GM12878 (cell line): ENCODE measurements at regions not wholly inside any gene's neighbourhood (a gene's known extent, or its start where the extent isn't known, plus 50 kb on each side); places are given as distances from the start of the nearest gene placed in this dataset.

Source experiments
- ATAC-seq: fragments of 200-7000 bp; cut with Tn5 transposase; 3 replicates; pipeline ENCODE4 v1.9.1; 2020; ENCODE audit warnings: mild to moderate bottlenecking, moderate library complexity
- BruUV-seq: library from RNA; stranded (reverse); fragments of 400-500 nt; replicated peaks from 2 replicates; lab custom pipeline; 2021; lab: Mats Ljungman, UMichigan
- CTCF ChIA-PET: fragments of 300-600 bp; sonication (Branson Sonifier 250); formaldehyde crosslinking; extraction: SDS; loops from one replicate; lab custom pipeline; 2021; ENCODE audit warnings: inconsistent platforms; lab: Yijun Ruan, JAX
- POLR2A ChIA-PET: fragments of 350-600 bp; formaldehyde crosslinking; extraction: SDS; loops from one replicate; lab custom pipeline; 2021; ENCODE audit warnings: inconsistent platforms; lab: Charles Lee
- RAD21 ChIA-PET: fragments of 300-600 bp; sonication (Branson Sonifier 250); formaldehyde crosslinking; loops from one replicate; lab custom pipeline; 2023; ENCODE audit warnings: antibody characterized with exemption; ENCODE audit not compliant: unreplicated experiment; lab: Charles Lee
- SMC1A ChIA-PET: fragments of 300-600 bp; sonication (Branson Sonifier 250); formaldehyde crosslinking; loops from one replicate; lab custom pipeline; 2023; ENCODE audit not compliant: unreplicated experiment, uncharacterized antibody; lab: Charles Lee
- DNase-seq: peaks from one replicate; pipeline ENCODE4 v3.0.0-alpha.2; 2011; ENCODE audit warnings: low read depth, low spot score
- FAIRE-seq: peaks from 3 replicates; lab custom pipeline; 2011; peaks lifted over from hg19 to GRCh38; lab: Jason Lieb, UNC
- H2AFZ ChIP-seq: 2 replicates; pipeline ENCODE4 v1.6.0; 2011; ENCODE audit warnings: low read depth, low read length, control low read depth; ENCODE audit not compliant: control insufficient read depth
- H3K27ac ChIP-seq: 2 replicates; pipeline ENCODE4 v1.5.1; 2011; ENCODE audit warnings: control low read depth; ENCODE audit not compliant: control insufficient read depth, insufficient read depth
- H3K27me3 ChIP-seq, 2 experiments: replicated peaks in 1 of 2; 2 replicates each; pipeline versions ENCODE4 v1.6.0 to v1.6.1; 2011; ENCODE audit warnings: low read length in 1 of 2; ENCODE audit not compliant: control insufficient read depth in 2 of 2, insufficient read depth in 2 of 2
- H3K36me3 ChIP-seq, 2 experiments: 2 replicates each; pipeline ENCODE4 v1.5.1; 2011; ENCODE audit warnings: low read length in 1 of 2; ENCODE audit not compliant: control insufficient read depth in 2 of 2, insufficient read depth in 2 of 2
- H3K4me1 ChIP-seq: 2 replicates; pipeline ENCODE4 v1.6.1; 2011; ENCODE audit warnings: mild to moderate bottlenecking, low read length, moderate library complexity, mixed read lengths; ENCODE audit not compliant: control insufficient read depth, insufficient read depth
- H3K4me2 ChIP-seq: 2 replicates; pipeline ENCODE4 v1.6.0; 2011; ENCODE audit warnings: control low read depth; ENCODE audit not compliant: control insufficient read depth, insufficient read depth
- H3K4me3 ChIP-seq: fragments of 200-600 bp; sonication (generic); 2 replicates; pipeline ENCODE4 v1.5.1; 2016
- H3K79me2 ChIP-seq: 2 replicates; pipeline ENCODE4 v1.6.0; 2011; ENCODE audit warnings: low read length; ENCODE audit not compliant: control insufficient read depth, insufficient read depth
- H3K9ac ChIP-seq: 2 replicates; pipeline ENCODE4 v1.8.0; 2011; ENCODE audit warnings: low read length, control low read depth, mixed read lengths; ENCODE audit not compliant: control insufficient read depth, insufficient read depth
- H3K9me3 ChIP-seq: replicated peaks from 3 replicates; pipeline ENCODE4 v1.5.1; 2011; ENCODE audit warnings: mild to moderate bottlenecking, low read length; ENCODE audit not compliant: control insufficient read depth, insufficient read depth
- H4K20me1 ChIP-seq: 2 replicates; pipeline ENCODE4 v1.6.0; 2011; ENCODE audit not compliant: control insufficient read depth, insufficient read depth
- BHLHE40 ChIP-seq, 2 experiments: fragments of 450-650 bp in 1 of 2; IDR thresholded peaks; 2 replicates each; pipeline ENCODE4 v1.6.1; 2011 to 2017; ENCODE audit warnings: low read depth in 2 of 2, borderline replicate concordance in 1 of 2, improper control_type of control experiment in 1 of 2, low read length in 1 of 2, mild to moderate bottlenecking in 1 of 2
- BMI1 ChIP-seq: fragments of 450-650 bp; IDR thresholded peaks from 2 replicates; pipeline ENCODE4 v1.6.1; 2016; ENCODE audit warnings: mild to moderate bottlenecking, moderate library complexity, borderline replicate concordance
- CBX3 ChIP-seq: fragments of 200-600 bp; sonication (generic); IDR thresholded peaks from 2 replicates; pipeline ENCODE4 v1.6.1; 2016; ENCODE audit warnings: low read depth, borderline replicate concordance
- CHD1 ChIP-seq: IDR thresholded peaks from 2 replicates; pipeline ENCODE4 v1.6.1; 2012; ENCODE audit warnings: low read depth, low read length, improper control_type of control experiment
- CUX1 ChIP-seq: IDR thresholded peaks from 2 replicates; pipeline ENCODE4 v1.6.1; 2012; ENCODE audit warnings: improper control_type of control experiment, low read depth, low read length; ENCODE audit not compliant: insufficient replicate concordance
- DPF2 ChIP-seq: fragments of 450-650 bp; IDR thresholded peaks from 2 replicates; pipeline ENCODE4 v1.6.1; 2017; ENCODE audit warnings: mild to moderate bottlenecking
- EP300 ChIP-seq, 2 experiments: fragments of 150-350 bp in 1 of 2; IDR thresholded peaks; 2 replicates each; pipeline ENCODE4 v1.6.1; 2011 to 2012; ENCODE audit warnings: low read depth in 2 of 2, low read length in 2 of 2, borderline replicate concordance in 1 of 2, improper control_type of control experiment in 1 of 2, inconsistent platforms in 1 of 2; ENCODE audit not compliant: control insufficient read depth in 1 of 2
- IKZF1 ChIP-seq: fragments of 450-650 bp; conservative IDR thresholded peaks from 2 replicates; pipeline ENCODE4 v1.6.1; 2017; ENCODE audit warnings: antibody characterized with exemption, mild to moderate bottlenecking
- IKZF2 ChIP-seq, 2 experiments: fragments of 450-650 bp; IDR thresholded peaks; 2 replicates each; pipeline ENCODE4 v1.6.1; 2017; ENCODE audit warnings: mild to moderate bottlenecking in 2 of 2, moderate library complexity in 2 of 2
- MYB ChIP-seq: fragments of 150-350 bp; IDR thresholded peaks from 2 replicates; pipeline ENCODE4 v1.6.1; 2014; ENCODE audit warnings: mild to moderate bottlenecking, low read depth, low read length, borderline replicate concordance
- NBN ChIP-seq: fragments of 450-650 bp; IDR thresholded peaks from 2 replicates; pipeline ENCODE4 v1.6.1; 2016
- POLR2AphosphoS2 ChIP-seq: IDR thresholded peaks from 2 replicates; pipeline ENCODE4 v1.6.1; 2011; ENCODE audit warnings: low read depth, mild to moderate bottlenecking, low read length, improper control_type of control experiment, moderate library complexity
- POLR2AphosphoS5 ChIP-seq: IDR thresholded peaks from 2 replicates; pipeline ENCODE4 v1.6.1; 2011; ENCODE audit warnings: mild to moderate bottlenecking, low read length, inconsistent platforms
- POU2F2 ChIP-seq: IDR thresholded peaks from 3 replicates; pipeline ENCODE4 v1.6.1; 2011; ENCODE audit warnings: low read depth, mild to moderate bottlenecking, low read length, borderline replicate concordance
- RBBP5 ChIP-seq: fragments of 200-600 bp; sonication (generic); conservative IDR thresholded peaks from 2 replicates; pipeline ENCODE4 v1.6.1; 2016
- ZBTB33 ChIP-seq: fragments of 450-650 bp; IDR thresholded peaks from 2 replicates; pipeline ENCODE4 v1.6.1; 2017; ENCODE audit warnings: mild to moderate bottlenecking
- ZNF217 ChIP-seq: fragments of 450-650 bp; IDR thresholded peaks from 2 replicates; pipeline ENCODE4 v1.6.1; 2017; ENCODE audit warnings: antibody characterized with exemption, mild to moderate bottlenecking
- WGBS: methylation state at CpG from one replicate; pipeline ENCODE4 v1.1.6; 2016; ENCODE audit warnings: low lambda C conversion rate; ENCODE audit not compliant: insufficient replicate concordance, insufficient coverage; ENCODE audit errors: missing lambda C conversion rate; 5-methylcytosine and 5-hydroxymethylcytosine counted together
- in situ Hi-C: fragments of 300-500 bp; cut with MboI; formaldehyde crosslinking; loops from 9 replicates; pipeline ENCODE4 v1.14.3; 2018; ENCODE audit warnings: mixed read lengths
- intact Hi-C: fragments of 100-400 bp; cut with micrococcal nuclease; formaldehyde crosslinking; loops from one replicate; pipeline ENCODE4 v1.14.2; 2022; ENCODE audit not compliant: unreplicated experiment

- TF ChIP-seq ZBTB33: no peak
- peak; percentile 45 to 49; a peak in 3 of 4 replicates for TF ChIP-seq BHLHE40 (IDR thresholded peaks at IDR 0.05; ENCODE audit: borderline replicate concordance in 1 of 2, low read depth in 2 of 2, low read length in 1 of 2)
- 0 out of 2 replicates have a peak, but pooled peaks have one; percentile 62 for TF ChIP-seq ZNF217
- peak; percentile 45; the same call in 1 of the 3 replicates for TF ChIP-seq POU2F2
- TF ChIP-seq DPF2: peak; percentile 47; the same call in 1 of the 2 replicates
- no peak for TF ChIP-seq CHD1
- peak; percentile 40 to 51; a peak in 2 of 4 replicates for TF ChIP-seq EP300 (IDR thresholded peaks at IDR 0.05; ENCODE audit: borderline replicate concordance in 1 of 2, control insufficient read depth in 1 of 2, low read depth in 2 of 2, low read length in 2 of 2)
- TF ChIP-seq IKZF2 (IDR thresholded peaks at IDR 0.05): peak; percentile 69 to 78
- peak; percentile 40; the same call in 1 of the 2 replicates for TF ChIP-seq NBN
- peak; percentile 58 for TF ChIP-seq IKZF1
- TF ChIP-seq, all 136 proteins: peak for 29
These were observed 379.6 kb downstream of the MLLT3 start (continued) for GRCh38 chr9:20242510-20243189.

GRCh38 chr9:20240498-20240897 is 381.8 kb downstream of the MLLT3 start:
- Histone ChIP-seq H3K79me2 (no peaks in the 10 kb centered on the region), H3K9ac (no peak overlapping the region), H3K4me3 (no peak overlapping the region), H3K4me1 (peaks cover 14% of the 10 kb centered on the region), H3K9me3 (no peaks in the 10 kb centered on the region), H4K20me1 (no peaks in the 10 kb centered on the region), H3K27ac (no peak overlapping the region), H3K36me3 (no peaks in the 10 kb centered on the region), H2AFZ (no peak overlapping the region), H3K4me2 (no peak overlapping the region), H3K27me3 (no peaks in the 10 kb centered on the region; a peak in 1 of 4 replicates)
- ATAC-seq: no peak
- ChIA-PET SMC1A (no interaction called here), RAD21 (no interaction called here), CTCF (no interaction called here), POLR2A (interaction anchor here (0.6 kb wide), 1 partner anchor 270 kb away, joined by 3 read pairs; no protein-coding TSS in a partner anchor)
- no TSS peak for BruUV-seq
- no peak for FAIRE-seq
- in situ Hi-C loops: no loop called here
- 5% methylated on average over 2 of the region's 2 CpGs for WGBS
- DNase-seq: no peak
- intact Hi-C loops: no loop called here
- TF ChIP-seq CBX3: no peak
- no peak for TF ChIP-seq MYB
- no peak for TF ChIP-seq POLR2AphosphoS2
- TF ChIP-seq CUX1: no peak
- no peak for TF ChIP-seq POLR2AphosphoS5
- no peak for TF ChIP-seq RBBP5
- no peak for TF ChIP-seq BMI1
